Lower leg skin (tissue), 4 donors: ENCODE measurements at regions not wholly inside any gene's neighbourhood (a gene's known extent, or its start where the extent isn't known, plus 50 kb on each side); places are given as distances from the start of the nearest gene placed in this dataset.

Source experiments
- DNase-seq, 2 donors: peaks; one replicate each; pipeline ENCODE4 v3.0.0-alpha.2; 2019; ENCODE audit warnings: low spot score in 2 of 2
- H3K4me3 ChIP-seq: fragments of 200-600 bp; sonication (generic); 2 replicates; pipeline ENCODE4 v1.5.1; 2017; ENCODE audit warnings: mild to moderate bottlenecking, low read depth; ENCODE audit not compliant: poor library complexity, severe bottlenecking
- POLR2A ChIP-seq, 2 donors: fragments of 450-650 bp; IDR thresholded peaks; one replicate each; pipeline ENCODE4 v1.6.1; 2016 to 2017; ENCODE audit warnings: antibody characterized with exemption in 2 of 2, mild to moderate bottlenecking in 1 of 2, moderate library complexity in 1 of 2
- WGBS, 2 donors: methylation state at CpG; one replicate each; pipeline ENCODE4 v1.1.5; 2018; 5-methylcytosine and 5-hydroxymethylcytosine counted together
- intact Hi-C: fragments of 100-400 bp; cut with DNase I; formaldehyde crosslinking; loops from one replicate; pipeline ENCODE4 v1.15.0; 2023; ENCODE audit warnings: low total_unique reads
- TF ChIP-seq, protein P1 (sequence below), 3 donors: fragments of 450-650 bp; IDR thresholded peaks; one replicate each; pipeline ENCODE4 v1.5.1; 2016; ENCODE audit warnings: antibody characterized with exemption in 3 of 3, mild to moderate bottlenecking in 3 of 3, moderate library complexity in 2 of 3

DNA sequence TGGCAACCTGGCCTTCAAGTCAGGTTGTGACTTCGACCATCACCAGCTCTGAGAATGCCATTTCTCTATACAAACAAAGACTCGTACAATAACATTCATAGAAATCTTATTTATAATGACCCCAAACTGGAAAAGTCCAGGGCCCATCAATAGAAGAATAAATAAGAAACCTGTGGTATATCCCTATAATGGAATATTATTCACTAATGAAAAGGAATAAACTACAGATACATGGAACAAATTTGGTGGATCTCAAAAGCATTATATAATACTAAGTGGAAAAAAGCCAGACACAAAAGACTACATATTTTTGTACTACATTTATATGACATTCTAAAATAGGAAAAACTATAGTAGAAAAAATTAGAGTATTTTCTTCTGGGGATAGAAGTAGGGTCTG lies 109.4 kb upstream of the INPP4B start:
- H3K4me3 ChIP-seq = no peak overlapping the region
- DNase-seq = no peak
- WGBS, 2 donors = 94% methylated on average over 2 of the region's 2 CpGs
- no peak for TF ChIP-seq POLR2A (IDR thresholded peaks at IDR 0.05)
- TF ChIP-seq, protein P1, sequence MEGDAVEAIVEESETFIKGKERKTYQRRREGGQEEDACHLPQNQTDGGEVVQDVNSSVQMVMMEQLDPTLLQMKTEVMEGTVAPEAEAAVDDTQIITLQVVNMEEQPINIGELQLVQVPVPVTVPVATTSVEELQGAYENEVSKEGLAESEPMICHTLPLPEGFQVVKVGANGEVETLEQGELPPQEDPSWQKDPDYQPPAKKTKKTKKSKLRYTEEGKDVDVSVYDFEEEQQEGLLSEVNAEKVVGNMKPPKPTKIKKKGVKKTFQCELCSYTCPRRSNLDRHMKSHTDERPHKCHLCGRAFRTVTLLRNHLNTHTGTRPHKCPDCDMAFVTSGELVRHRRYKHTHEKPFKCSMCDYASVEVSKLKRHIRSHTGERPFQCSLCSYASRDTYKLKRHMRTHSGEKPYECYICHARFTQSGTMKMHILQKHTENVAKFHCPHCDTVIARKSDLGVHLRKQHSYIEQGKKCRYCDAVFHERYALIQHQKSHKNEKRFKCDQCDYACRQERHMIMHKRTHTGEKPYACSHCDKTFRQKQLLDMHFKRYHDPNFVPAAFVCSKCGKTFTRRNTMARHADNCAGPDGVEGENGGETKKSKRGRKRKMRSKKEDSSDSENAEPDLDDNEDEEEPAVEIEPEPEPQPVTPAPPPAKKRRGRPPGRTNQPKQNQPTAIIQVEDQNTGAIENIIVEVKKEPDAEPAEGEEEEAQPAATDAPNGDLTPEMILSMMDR (IDR thresholded peaks at IDR 0.05) = no peak
- intact Hi-C loops = no loop called here

DNA sequence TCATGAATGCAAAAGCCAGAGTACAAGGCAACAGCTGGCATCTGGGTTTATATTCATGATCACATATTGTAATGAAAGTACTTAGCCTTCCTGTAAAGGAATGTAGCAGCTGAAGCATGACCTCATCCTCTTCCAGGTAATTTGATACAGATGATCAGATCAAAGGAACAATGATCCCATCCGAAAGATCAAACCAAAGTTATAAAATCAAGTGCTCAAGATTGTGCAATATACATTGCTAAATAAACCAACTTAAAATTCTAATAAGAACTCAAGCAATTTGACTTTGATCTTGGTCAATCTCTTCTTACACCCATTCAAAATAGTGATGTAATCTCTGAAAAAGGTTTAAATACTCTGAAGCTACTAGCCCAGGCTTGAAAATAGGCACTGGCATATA lies 113.1 kb upstream of the INPP4B start:
- intact Hi-C loops = no loop called here
- DNase-seq = no peak
- H3K4me3 ChIP-seq = no peak overlapping the region
- no peak for TF ChIP-seq POLR2A (IDR thresholded peaks at IDR 0.05)
- TF ChIP-seq, protein P1 (IDR thresholded peaks at IDR 0.05) = no peak
- WGBS, 2 donors = 18 to 34% methylated on average over 1 of the region's 1 CpG

DNA sequence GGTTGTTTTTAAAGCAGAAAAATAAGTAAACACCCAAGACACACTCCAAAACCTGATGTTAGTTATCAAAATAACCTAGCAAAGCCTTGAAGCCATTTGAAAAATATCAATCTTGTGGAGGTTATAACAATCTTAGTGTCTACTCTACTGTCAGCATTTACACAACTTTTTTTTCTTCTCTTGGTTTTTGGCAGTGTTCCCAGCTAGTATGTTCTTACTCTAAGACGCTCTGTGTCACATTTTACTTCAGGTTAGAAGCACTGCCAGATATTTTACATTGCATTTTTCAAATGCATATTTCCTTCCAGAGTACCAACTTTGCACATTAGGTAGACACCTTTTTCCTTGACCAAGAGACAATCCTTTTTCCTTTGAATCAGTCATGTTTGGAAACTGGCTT lies 114.0 kb upstream of the INPP4B start:
- intact Hi-C loops = no loop called here
- no peak for TF ChIP-seq POLR2A (IDR thresholded peaks at IDR 0.05)
- TF ChIP-seq, protein P1 (IDR thresholded peaks at IDR 0.05) = no peak
- 18% methylated on average over 1 of the region's 1 CpG for WGBS, 2 donors
- H3K4me3 ChIP-seq = no peak overlapping the region
- DNase-seq = no peak

DNA sequence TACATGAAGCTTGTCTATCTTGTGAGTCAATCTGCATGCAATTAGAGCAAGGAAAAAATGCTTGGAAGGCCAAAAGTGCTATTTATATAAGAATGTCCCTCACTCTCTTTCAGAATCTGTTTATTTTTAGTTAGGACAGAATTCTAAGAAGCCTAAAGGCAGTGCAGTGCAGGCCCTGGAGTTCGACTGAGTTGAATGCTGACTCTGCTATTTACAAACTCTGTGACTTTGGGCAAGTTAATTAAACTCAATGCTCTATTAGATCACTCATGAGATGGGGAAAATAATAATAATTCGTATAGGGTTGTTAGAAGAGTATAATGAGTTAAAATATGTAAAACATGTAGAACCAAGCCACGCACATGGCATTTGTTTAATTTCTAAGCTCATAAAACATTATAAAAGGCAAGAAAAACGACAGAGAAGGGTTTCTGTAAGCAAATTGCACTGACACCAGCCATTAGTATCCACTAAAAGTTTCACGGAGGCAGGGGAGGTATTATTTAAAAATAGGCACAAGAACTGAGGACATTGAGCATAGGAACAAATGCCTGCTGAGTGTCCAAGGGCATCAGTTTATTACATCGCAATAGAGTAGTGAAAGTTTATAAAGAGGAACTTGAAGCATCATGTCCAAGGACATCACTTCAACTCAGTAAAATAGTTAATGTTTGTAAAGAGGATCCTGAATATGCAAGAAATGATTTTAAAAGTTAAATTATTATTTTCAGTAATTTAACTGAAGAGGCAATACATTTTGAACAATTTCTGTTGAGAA lies 115.0 kb upstream of the INPP4B start:
- no peak overlapping the region for H3K4me3 ChIP-seq
- no peak for TF ChIP-seq POLR2A (IDR thresholded peaks at IDR 0.05)
- TF ChIP-seq, protein P1 (IDR thresholded peaks at IDR 0.05) = no peak
- 52 to 71% methylated on average over 6 of the region's 6 CpGs for WGBS, 2 donors
- intact Hi-C loops = no loop called here
- DNase-seq = no peak

DNA sequence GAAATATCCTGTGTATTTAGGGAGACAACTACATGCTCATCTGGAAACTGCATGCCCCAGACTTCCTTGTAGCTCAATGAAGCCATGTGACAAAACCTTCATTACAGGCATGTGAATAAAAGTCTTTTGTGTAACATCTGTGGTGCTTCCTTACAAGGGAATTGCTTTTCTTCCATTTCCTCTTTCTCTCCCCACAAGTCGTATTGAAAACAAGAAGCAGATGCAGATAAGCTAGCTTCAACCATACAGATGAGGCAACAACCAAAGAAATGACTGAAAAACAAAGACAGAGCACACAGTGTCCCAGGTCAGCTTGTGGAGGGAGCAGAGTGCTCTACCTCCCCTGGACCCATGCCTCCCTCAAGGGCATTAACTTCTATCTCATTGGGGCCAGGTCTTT lies 115.8 kb upstream of the INPP4B start:
- H3K4me3 ChIP-seq = no peak overlapping the region
- DNase-seq = no peak
- TF ChIP-seq, protein P1 (IDR thresholded peaks at IDR 0.05) = no peak
- no peak for TF ChIP-seq POLR2A (IDR thresholded peaks at IDR 0.05)
- intact Hi-C loops = no loop called here
- 19 to 37% methylated on average over 1 of the region's 1 CpG for WGBS, 2 donors

DNA sequence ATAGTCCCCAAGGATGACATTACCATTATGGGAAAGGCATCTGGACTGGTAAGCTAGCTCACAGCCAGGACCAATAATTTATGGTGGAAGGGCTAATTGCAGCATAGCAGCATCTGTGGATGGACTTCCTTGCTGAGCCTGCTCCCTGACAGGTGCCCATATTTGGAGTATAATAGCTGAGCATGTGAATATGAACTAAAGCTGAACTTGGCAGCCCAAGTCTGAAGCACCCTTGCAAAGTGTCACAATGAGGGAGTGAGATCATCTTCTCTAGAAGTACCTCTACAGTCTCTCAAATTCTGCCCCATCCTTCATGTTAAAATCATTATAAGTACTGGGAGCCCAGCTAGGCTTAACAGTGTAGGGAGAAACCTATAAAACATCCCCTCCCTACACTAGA lies 128.2 kb upstream of the INPP4B start:
- H3K4me3 ChIP-seq = no peak overlapping the region
- TF ChIP-seq, protein P1 (IDR thresholded peaks at IDR 0.05) = no peak
- TF ChIP-seq POLR2A (IDR thresholded peaks at IDR 0.05) = no peak
- no peak for DNase-seq
- intact Hi-C loops = no loop called here
